GM12878 (cell line): ENCODE measurements at regions not wholly inside any gene's neighbourhood (a gene's known extent, or its start where the extent isn't known, plus 50 kb on each side); places are given as distances from the start of the nearest gene placed in this dataset.

ENCODE experiments used
- FOS ChIP-seq: IDR thresholded peaks from 3 replicates; pipeline ENCODE4 v1.6.1; 2011; ENCODE audit warnings: borderline replicate concordance; ENCODE audit not compliant: insufficient read length; ENCODE audit errors: extremely low read depth
- JUND ChIP-seq: IDR thresholded peaks from 2 replicates; pipeline ENCODE4 v1.6.1; 2012; ENCODE audit warnings: low read depth, mild to moderate bottlenecking, low read length, improper control_type of control experiment, moderate library complexity
- LARP7 ChIP-seq: fragments of 450-650 bp; IDR thresholded peaks from 2 replicates; pipeline ENCODE4 v1.6.1; 2017; ENCODE audit warnings: mild to moderate bottlenecking
- MEF2A ChIP-seq: IDR thresholded peaks from 2 replicates; pipeline ENCODE4 v1.6.1; 2011; ENCODE audit warnings: low read depth, mild to moderate bottlenecking, low read length, moderate library complexity; ENCODE audit not compliant: insufficient read depth
- PBX3 ChIP-seq: IDR thresholded peaks from 2 replicates; pipeline ENCODE4 v1.6.1; 2011; ENCODE audit warnings: mild to moderate bottlenecking, low read depth, low read length, moderate library complexity; ENCODE audit not compliant: insufficient replicate concordance
- TF ChIP-seq, protein P1 (sequence below): fragments of 450-650 bp; formaldehyde crosslinking; IDR thresholded peaks from 2 replicates; pipeline ENCODE4 v1.4.0; 2020; ENCODE audit warnings: mild to moderate bottlenecking, moderate library complexity
- TF ChIP-seq, protein P2 (sequence below): IDR thresholded peaks from 2 replicates; pipeline ENCODE4 v1.6.1; 2011; ENCODE audit warnings: borderline replicate concordance, low read depth, mild to moderate bottlenecking, moderate library complexity, low read length; ENCODE audit not compliant: insufficient read depth, poor library complexity, severe bottlenecking

- TF ChIP-seq, protein P1, sequence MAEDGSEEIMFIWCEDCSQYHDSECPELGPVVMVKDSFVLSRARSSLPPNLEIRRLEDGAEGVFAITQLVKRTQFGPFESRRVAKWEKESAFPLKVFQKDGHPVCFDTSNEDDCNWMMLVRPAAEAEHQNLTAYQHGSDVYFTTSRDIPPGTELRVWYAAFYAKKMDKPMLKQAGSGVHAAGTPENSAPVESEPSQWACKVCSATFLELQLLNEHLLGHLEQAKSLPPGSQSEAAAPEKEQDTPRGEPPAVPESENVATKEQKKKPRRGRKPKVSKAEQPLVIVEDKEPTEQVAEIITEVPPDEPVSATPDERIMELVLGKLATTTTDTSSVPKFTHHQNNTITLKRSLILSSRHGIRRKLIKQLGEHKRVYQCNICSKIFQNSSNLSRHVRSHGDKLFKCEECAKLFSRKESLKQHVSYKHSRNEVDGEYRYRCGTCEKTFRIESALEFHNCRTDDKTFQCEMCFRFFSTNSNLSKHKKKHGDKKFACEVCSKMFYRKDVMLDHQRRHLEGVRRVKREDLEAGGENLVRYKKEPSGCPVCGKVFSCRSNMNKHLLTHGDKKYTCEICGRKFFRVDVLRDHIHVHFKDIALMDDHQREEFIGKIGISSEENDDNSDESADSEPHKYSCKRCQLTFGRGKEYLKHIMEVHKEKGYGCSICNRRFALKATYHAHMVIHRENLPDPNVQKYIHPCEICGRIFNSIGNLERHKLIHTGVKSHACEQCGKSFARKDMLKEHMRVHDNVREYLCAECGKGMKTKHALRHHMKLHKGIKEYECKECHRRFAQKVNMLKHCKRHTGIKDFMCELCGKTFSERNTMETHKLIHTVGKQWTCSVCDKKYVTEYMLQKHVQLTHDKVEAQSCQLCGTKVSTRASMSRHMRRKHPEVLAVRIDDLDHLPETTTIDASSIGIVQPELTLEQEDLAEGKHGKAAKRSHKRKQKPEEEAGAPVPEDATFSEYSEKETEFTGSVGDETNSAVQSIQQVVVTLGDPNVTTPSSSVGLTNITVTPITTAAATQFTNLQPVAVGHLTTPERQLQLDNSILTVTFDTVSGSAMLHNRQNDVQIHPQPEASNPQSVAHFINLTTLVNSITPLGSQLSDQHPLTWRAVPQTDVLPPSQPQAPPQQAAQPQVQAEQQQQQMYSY (CRISPR knock-in tag) = no peak
- no peak for TF ChIP-seq JUND
- no peak for TF ChIP-seq MEF2A
- no peak for TF ChIP-seq PBX3
- TF ChIP-seq LARP7 = no peak
- TF ChIP-seq, protein P2, sequence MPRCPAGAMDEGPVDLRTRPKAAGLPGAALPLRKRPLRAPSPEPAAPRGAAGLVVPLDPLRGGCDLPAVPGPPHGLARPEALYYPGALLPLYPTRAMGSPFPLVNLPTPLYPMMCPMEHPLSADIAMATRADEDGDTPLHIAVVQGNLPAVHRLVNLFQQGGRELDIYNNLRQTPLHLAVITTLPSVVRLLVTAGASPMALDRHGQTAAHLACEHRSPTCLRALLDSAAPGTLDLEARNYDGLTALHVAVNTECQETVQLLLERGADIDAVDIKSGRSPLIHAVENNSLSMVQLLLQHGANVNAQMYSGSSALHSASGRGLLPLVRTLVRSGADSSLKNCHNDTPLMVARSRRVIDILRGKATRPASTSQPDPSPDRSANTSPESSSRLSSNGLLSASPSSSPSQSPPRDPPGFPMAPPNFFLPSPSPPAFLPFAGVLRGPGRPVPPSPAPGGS = no peak
- no peak for TF ChIP-seq FOS
Measured at GRCh38 chr21:28826569-28826968, 166.1 kb downstream of the LTN1 start (continued).
